WTC11 (cell line): ENCODE measurements at regions not wholly inside any gene's neighbourhood (a gene's known extent, or its start where the extent isn't known, plus 50 kb on each side); places are given as distances from the start of the nearest gene placed in this dataset.

Source experiments
- ATAC-seq: fragments of 200-7000 bp; cut with Tn5 transposase; 2 replicates; pipeline ENCODE4 v1.10.0; 2021; ENCODE audit warnings: mild to moderate bottlenecking, moderate library complexity
- CTCF ChIA-PET: fragments of 300-600 bp; sonication (Branson Sonifier 250); formaldehyde crosslinking; loops from one replicate; lab custom pipeline; 2021; ENCODE audit warnings: antibody characterized with exemption; lab: Charles Lee
- POLR2A ChIA-PET: fragments of 350-600 bp; sonication (Branson Sonifier 250); formaldehyde crosslinking; loops from one replicate; lab custom pipeline; 2021; ENCODE audit warnings: antibody characterized with exemption; lab: Charles Lee
- DNase-seq: peaks from one replicate; pipeline ENCODE4 v3.0.0; 2021; ENCODE audit warnings: low spot score
- H3K27ac Mint-ChIP-seq: 2 replicates; pipeline ENCODE4 v1.8.0; 2021; ENCODE audit warnings: mixed read lengths
- H3K27me3 Mint-ChIP-seq: 2 replicates; pipeline ENCODE4 v1.8.0; 2021; ENCODE audit warnings: low read depth, mild to moderate bottlenecking, moderate library complexity, mixed read lengths
- H3K36me3 Mint-ChIP-seq: 2 replicates; pipeline ENCODE4 v1.8.0; 2021; ENCODE audit warnings: mixed read lengths
- H3K4me1 Mint-ChIP-seq: 2 replicates; pipeline ENCODE4 v1.8.0; 2022; ENCODE audit warnings: mixed read lengths
- H3K4me3 Mint-ChIP-seq: 2 replicates; pipeline ENCODE4 v1.8.0; 2021; ENCODE audit warnings: mild to moderate bottlenecking, moderate library complexity, mixed read lengths
- H3K9me3 Mint-ChIP-seq: 2 replicates; pipeline ENCODE4 v1.8.0; 2021; ENCODE audit warnings: mixed read lengths
- AR ChIP-seq: fragments of 250-450 bp; sonication (Bioruptor Pico); IDR thresholded peaks from 2 replicates; pipeline ENCODE4 v1.9.0; 2021; ENCODE audit warnings: mild to moderate bottlenecking
- ATF2 ChIP-seq: sonication (generic); formaldehyde crosslinking; IDR thresholded peaks from 2 replicates; pipeline ENCODE4 v1.8.1; 2022; ENCODE audit warnings: low read depth, missing genetic modification reagents, borderline replicate concordance
- CDX4 ChIP-seq: fragments of 250-450 bp; sonication (Bioruptor Pico); IDR thresholded peaks from 2 replicates; pipeline ENCODE4 v1.9.0; 2021; ENCODE audit warnings: moderate library complexity, mild to moderate bottlenecking, inconsistent platforms, borderline replicate concordance
- E2F5 ChIP-seq: sonication (generic); formaldehyde crosslinking; IDR thresholded peaks from 2 replicates; pipeline ENCODE4 v1.8.1; 2022; ENCODE audit warnings: mild to moderate bottlenecking, moderate library complexity, missing genetic modification reagents
- EMX1 ChIP-seq: fragments of 250-450 bp; sonication (Bioruptor Pico); IDR thresholded peaks from 2 replicates; pipeline ENCODE4 v1.8.0; 2021; ENCODE audit warnings: mild to moderate bottlenecking
- ESRRA ChIP-seq: sonication (generic); formaldehyde crosslinking; IDR thresholded peaks from 2 replicates; pipeline ENCODE4 v1.8.1; 2022; ENCODE audit warnings: mild to moderate bottlenecking, missing genetic modification reagents, borderline replicate concordance
- FOXJ3 ChIP-seq: sonication (generic); formaldehyde crosslinking; IDR thresholded peaks from 2 replicates; pipeline ENCODE4 v1.9.0; 2021; ENCODE audit warnings: missing genetic modification reagents, mild to moderate bottlenecking, borderline replicate concordance
- NFE2L1 ChIP-seq: sonication (generic); formaldehyde crosslinking; IDR thresholded peaks from 2 replicates; pipeline ENCODE4 v1.8.1; 2023; ENCODE audit warnings: missing genetic modification reagents
- NR3C1 ChIP-seq: sonication (generic); formaldehyde crosslinking; conservative IDR thresholded peaks from 2 replicates; pipeline ENCODE4 v1.8.1; 2023; ENCODE audit warnings: low read depth, mild to moderate bottlenecking, missing genetic modification reagents
- RELA ChIP-seq: sonication (generic); formaldehyde crosslinking; IDR thresholded peaks from 2 replicates; pipeline ENCODE4 v1.8.1; 2022; ENCODE audit warnings: missing genetic modification reagents, mild to moderate bottlenecking, borderline replicate concordance
- SP1 ChIP-seq: sonication (generic); formaldehyde crosslinking; conservative IDR thresholded peaks from 2 replicates; pipeline ENCODE4 v1.8.1; 2022; ENCODE audit warnings: missing genetic modification reagents
- TCF7 ChIP-seq: sonication (generic); formaldehyde crosslinking; IDR thresholded peaks from 2 replicates; pipeline ENCODE4 v1.8.0; 2022; ENCODE audit warnings: mild to moderate bottlenecking, low read depth, missing genetic modification reagents, moderate library complexity
- ZNF121 ChIP-seq: sonication (generic); formaldehyde crosslinking; IDR thresholded peaks from 2 replicates; pipeline ENCODE4 v1.8.0; 2023; ENCODE audit warnings: missing genetic modification reagents
- ZNF232 ChIP-seq: sonication (generic); formaldehyde crosslinking; IDR thresholded peaks from 2 replicates; pipeline ENCODE4 v1.8.0; 2022; ENCODE audit warnings: mild to moderate bottlenecking, missing genetic modification reagents
- ZNF263 ChIP-seq: sonication (generic); formaldehyde crosslinking; IDR thresholded peaks from 2 replicates; pipeline ENCODE4 v1.8.1; 2022; ENCODE audit warnings: low read depth, mild to moderate bottlenecking, moderate library complexity, missing genetic modification reagents
- ZNF317 ChIP-seq: sonication (generic); formaldehyde crosslinking; IDR thresholded peaks from 2 replicates; pipeline ENCODE4 v1.8.1; 2023; ENCODE audit warnings: low read depth, mild to moderate bottlenecking, moderate library complexity, missing genetic modification reagents, borderline replicate concordance
- ZNF425 ChIP-seq: fragments of 250-450 bp; sonication (Bioruptor Pico); conservative IDR thresholded peaks from 2 replicates; pipeline ENCODE4 v1.9.0; 2021; ENCODE audit warnings: mild to moderate bottlenecking
- ZNF512 ChIP-seq: sonication (generic); formaldehyde crosslinking; IDR thresholded peaks from 2 replicates; pipeline ENCODE4 v1.8.1; 2022; ENCODE audit warnings: missing genetic modification reagents, borderline replicate concordance
- TF ChIP-seq, protein P1 (sequence below): sonication (generic); formaldehyde crosslinking; IDR thresholded peaks from 2 replicates; pipeline ENCODE4 v1.8.1; 2023; ENCODE audit warnings: mild to moderate bottlenecking, missing genetic modification reagents, moderate library complexity

DNA sequence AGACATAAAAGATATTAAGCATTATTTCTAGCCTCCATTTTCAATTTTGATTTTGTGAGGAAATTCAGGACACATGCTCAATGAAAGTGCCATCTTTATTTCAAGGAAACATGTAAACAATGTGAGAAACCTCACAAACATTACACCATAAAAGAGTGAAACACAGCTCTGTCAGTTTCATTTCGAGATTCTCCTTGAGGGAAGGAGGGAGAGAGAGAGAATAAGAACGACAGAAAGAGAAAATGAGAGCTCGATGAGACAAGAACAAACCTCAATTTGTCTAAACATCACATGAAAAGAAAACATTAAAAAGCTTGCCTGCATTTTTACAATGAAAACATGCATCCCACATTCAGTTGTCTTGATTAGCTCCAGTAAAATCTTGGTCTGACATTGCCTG, 553.5 kb upstream of the MEF2C start:
- H3K9me3 Mint-ChIP-seq, result no peaks in the 10 kb centered on the region
- no peak for ATAC-seq
- H3K27ac Mint-ChIP-seq, result peak overlapping the region; percentile 31; the same call in 1 of the 2 replicates
- CTCF ChIA-PET, result no interaction called here
- H3K36me3 Mint-ChIP-seq, result no peaks in the 10 kb centered on the region
- peaks cover 10% of the 10 kb centered on the region for H3K4me1 Mint-ChIP-seq
- TF ChIP-seq TCF7, result no peak
- TF ChIP-seq ZNF121, result no peak
- no peak for TF ChIP-seq ZNF317
- TF ChIP-seq AR (CRISPR knock-in tag), result no peak
- TF ChIP-seq EMX1 (CRISPR knock-in tag), result no peak
- TF ChIP-seq E2F5, result no peak
- no peak for TF ChIP-seq ZNF425
- TF ChIP-seq CDX4 (CRISPR knock-in tag), result no peak
- TF ChIP-seq NFE2L1 (CRISPR knock-in tag), result no peak
- TF ChIP-seq ZNF263 (CRISPR knock-in tag), result no peak
- TF ChIP-seq, protein P1, sequence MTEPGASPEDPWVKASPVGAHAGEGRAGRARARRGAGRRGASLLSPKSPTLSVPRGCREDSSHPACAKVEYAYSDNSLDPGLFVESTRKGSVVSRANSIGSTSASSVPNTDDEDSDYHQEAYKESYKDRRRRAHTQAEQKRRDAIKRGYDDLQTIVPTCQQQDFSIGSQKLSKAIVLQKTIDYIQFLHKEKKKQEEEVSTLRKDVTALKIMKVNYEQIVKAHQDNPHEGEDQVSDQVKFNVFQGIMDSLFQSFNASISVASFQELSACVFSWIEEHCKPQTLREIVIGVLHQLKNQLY (CRISPR knock-in tag), result no peak
- TF ChIP-seq ZNF512 (CRISPR knock-in tag), result no peak
- TF ChIP-seq ZNF232 (CRISPR knock-in tag), result no peak
- TF ChIP-seq ESRRA (CRISPR knock-in tag), result no peak
- TF ChIP-seq ATF2 (CRISPR knock-in tag), result no peak
- no peak for TF ChIP-seq FOXJ3
- no peak for TF ChIP-seq NR3C1 (CRISPR knock-in tag)
- no peak for TF ChIP-seq RELA
- no peak for TF ChIP-seq SP1 (CRISPR knock-in tag)
- TF ChIP-seq, all 79 proteins: peak for 0
- no peak for DNase-seq
- no peaks in the 10 kb centered on the region for H3K27me3 Mint-ChIP-seq
- H3K4me3 Mint-ChIP-seq, result no peak overlapping the region
- POLR2A ChIA-PET, result no interaction called here
